NCI-H748 treated with DMSO at 0.1 percent for 48 hours (cell line): ENCODE measurements at regions not wholly inside any gene's neighbourhood (a gene's known extent, or its start where the extent isn't known, plus 50 kb on each side); places are given as distances from the start of the nearest gene placed in this dataset.
"Not testable (repeated sequence)": the region's sequence is repeated elsewhere in the genome, so short reads cannot be mapped to it uniquely, and the experiment has no call there.

Source experiments
- DNase-seq: peaks from one replicate; lab custom pipeline; 2025; lab: John Stamatoyannopoulos, UW

DNA sequence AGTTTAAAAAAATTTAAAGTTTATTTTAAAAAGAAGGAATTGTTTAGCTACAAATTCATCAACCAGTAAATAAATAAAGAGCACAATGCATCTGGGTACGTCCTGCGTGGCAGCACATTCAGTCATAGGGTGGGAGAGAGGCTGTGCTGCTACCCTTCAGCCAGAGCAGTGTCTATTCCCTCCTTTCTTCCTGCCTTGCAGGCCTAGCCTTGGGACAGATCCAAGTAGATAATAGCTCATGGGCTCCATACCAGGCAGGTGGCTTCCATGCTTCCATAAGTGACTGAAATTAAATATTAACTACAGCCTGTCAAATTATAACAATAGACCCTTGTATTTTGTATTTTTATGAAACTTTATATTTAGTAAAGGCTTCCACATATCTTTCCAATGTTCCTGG is 408.3 kb upstream of the RGMB start:
- no peak for DNase-seq

DNA sequence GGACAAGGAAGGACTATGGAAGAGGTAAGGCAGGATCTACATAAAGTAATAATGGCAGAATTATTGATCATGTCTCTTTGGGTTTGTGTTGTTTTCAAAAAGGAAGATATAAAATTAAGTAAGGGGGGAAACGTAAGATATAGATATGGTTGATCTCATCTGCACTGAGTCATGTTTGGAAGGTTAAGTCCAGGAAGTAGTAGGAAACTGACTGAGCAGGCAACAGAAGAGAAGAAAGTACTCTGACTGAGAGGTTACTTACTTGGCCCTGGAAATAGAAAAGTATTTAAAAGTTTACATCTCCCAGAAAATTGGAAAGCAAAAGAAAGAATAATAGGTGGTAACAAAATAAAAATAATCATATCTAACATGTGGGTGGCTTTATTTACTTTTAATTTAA is 405.3 kb upstream of the RGMB start:
- DNase-seq, result no peak

DNA sequence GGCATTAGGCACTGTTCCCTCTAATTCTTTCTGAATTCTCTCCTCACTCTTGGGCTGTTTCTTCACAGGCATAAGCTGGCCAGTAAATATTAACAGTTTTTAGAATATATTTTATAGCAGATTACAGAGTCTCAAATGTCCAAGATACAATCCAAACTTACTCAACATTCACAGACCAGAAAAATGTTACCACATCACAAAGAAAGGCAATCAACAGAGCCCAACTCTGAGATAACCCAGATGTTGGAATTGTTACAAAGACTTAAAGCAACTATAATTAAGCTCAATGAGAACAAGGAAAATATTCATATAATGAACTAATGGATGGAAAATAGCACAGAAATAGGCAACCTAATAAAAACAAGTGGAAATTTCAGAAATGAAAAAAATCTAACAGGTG is 401.1 kb upstream of the RGMB start:
- DNase-seq, result no peak

DNA sequence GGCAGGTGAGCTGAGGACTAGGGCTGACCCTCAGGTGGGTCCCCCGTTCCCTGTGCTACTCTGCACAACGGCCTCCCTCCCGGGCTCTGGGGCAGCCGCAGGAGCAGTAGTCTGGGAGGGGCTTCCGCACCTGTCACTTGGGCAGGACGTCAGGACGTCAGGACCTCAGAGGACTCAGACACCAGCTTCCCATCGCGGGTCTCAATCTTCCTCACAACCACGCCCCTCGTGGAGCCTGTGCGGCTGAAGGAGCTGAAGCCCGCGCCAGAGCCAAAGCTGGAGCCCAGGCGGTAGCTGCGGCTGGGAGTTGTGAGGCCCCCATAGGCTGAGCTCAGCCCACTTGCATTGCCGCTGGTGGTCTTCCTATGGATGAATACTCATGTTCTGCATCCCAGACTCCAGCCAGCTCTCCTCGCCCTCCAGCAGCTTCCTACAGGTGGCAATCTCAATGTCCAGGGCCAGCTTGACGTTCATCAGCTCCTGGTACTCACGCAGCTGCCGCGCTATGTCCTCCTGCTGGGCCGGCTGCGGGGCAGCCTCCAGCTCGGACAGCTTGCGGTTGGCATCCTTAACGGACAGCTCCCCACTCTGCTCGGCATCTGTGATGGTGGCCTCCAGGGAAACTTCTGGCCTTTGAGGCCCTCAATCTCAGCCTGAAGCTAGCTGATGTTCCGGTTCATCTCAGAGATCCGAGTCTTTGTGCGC is 381.4 kb upstream of the RGMB start:
- DNase-seq, result no peak

DNA sequence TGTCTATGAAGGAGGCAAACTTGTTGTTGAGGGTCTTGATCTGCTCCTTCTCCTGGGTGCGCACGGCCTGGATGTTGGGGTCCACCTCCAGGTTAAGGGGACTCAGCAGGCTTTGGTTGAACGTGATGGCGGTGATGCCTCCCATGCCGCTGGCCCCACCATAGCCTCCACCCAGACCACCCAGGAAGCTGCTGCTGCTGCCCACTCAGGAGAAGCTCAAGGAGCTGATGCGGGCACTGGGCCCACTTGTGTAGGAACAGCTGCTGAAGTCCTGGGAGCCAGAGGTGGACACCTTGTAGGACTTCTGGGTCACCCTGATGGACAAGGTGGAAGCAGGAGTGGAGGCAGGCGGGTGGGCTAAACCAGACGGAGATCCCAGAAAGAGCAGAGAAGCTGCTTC is 380.3 kb upstream of the RGMB start:
- not testable (repeated sequence) for DNase-seq

DNA sequence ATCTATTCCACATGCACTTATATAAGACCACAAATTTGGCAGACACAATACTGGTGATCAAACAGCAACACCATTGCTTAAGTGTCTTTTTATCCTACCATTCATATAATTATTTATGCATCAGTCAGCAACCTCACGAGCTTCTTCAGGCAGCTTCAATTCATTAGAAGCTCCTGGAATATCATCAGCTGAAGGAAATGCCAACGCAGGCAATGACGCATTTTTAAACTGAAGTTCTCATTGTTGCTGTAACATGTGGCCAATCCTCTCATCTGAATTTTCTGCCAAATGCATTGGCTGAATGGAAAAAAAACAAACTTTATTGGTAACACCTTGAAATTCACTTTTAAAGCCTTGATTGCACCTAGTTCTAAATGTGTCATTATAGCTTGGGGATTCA is 376.4 kb upstream of the RGMB start:
- DNase-seq, result no peak

DNA sequence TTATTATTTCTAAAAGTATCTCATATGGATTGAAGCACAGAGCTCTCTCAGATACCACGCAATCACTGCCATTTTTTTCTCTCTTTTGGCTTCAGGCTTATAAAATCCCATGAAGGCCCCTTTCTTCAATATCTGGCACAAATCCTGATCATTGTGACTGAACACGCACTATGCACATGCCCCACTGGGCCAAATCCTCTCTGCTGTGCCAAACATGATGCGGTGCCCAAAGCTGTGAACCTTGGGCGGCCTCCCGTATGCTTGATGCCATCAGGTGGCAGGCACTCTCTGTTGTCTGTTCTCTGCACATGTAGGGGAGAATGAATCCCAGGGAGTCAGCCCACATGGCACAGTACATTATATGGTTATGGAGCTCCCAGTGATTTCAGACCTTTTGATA is 375.0 kb upstream of the RGMB start:
- DNase-seq, result no peak

DNA sequence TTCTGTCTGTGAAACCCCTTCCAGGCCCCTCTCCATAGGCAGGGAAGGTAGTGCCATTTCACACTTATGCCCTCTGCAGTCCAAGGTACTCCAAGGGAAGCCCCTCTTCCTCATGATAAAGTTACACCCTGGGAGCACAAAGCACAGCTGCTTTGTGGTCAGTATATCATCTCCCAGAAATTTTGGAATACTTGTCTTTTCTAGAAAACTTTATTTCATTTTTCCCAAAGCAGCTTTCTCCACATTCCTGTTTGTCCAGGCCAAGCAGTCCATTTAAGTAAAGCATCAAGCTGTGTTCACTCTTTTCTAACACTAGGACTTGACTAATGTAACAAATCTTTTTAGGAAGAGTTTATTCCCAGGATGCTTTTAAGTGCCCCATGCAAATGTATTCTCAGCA is 371.8 kb upstream of the RGMB start:
- DNase-seq, result no peak

DNA sequence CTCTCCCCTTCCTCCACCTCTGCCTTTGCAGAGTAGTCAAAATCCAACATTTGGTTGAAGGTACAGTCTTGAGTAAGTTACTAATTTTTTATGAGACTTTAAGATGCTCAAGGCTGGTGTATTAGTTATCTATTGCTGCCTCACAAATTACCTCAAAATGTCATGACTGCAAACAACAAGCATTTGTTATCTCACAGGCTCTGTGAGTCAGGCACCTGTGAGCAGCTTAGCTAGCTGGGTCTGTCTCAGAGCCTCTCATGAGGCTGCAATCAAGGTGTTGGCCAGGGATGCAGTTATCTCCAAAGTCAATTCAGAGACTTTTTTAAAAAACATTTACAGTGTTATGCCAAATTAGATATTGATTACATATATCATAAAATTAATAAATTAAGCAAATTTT is 371.3 kb upstream of the RGMB start:
- DNase-seq, result no peak

DNA sequence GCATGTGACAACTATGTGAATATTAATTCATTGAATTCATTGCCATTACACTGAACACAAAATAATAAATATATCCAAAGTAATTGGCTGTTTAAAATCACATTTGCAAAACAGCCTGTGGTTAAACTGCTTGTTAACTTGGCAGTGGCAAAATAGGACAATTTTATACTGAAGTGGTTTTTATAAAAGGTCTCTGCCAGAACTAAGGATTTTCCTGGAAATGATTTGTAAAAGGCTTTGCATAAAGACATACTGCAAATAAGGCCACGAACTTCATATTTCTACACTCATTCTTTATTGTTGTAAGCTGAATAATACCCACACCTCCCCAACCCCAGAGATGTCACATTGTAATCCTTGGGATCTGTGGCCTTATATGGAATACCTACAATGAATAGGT is 370.3 kb upstream of the RGMB start:
- DNase-seq, result no peak

DNA sequence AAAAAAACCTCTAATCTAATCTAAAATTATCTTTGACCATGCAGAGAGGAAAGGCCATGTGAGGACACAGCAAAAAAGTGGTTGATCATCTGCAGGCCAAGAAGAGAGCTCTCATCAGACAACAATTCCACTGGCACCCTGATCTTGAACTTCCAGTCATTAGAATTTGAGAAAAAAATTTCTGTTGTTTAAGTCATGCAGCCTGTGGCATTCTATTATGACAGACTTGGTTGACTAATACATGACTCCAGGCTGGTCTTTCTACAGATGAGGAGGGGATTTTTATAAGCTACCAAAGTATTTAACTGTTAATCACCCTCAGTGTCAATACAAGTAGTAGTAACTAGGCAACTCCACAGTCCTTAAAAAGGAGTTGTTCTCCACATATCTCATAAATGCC is 358.5 kb upstream of the RGMB start:
- DNase-seq, result no peak

DNA sequence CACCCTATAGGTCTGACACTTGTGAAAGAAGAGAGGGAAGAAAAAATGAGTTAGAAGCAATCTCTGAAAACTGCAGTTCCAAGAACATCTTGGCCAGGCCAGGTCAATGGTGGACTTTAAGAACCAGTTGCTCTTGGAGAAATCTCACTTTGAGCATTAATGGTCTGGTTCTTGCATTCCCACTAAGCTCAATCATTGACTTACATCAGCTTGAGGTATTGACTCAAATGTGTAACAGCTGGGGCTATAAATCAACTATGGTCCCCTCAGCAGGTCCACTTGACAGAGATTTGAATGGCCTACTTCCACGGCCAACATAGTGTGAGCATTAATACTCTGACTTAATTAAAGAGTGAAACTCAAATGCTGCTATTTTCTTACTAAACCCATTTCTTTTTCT is 357.8 kb upstream of the RGMB start:
- no peak for DNase-seq

DNA sequence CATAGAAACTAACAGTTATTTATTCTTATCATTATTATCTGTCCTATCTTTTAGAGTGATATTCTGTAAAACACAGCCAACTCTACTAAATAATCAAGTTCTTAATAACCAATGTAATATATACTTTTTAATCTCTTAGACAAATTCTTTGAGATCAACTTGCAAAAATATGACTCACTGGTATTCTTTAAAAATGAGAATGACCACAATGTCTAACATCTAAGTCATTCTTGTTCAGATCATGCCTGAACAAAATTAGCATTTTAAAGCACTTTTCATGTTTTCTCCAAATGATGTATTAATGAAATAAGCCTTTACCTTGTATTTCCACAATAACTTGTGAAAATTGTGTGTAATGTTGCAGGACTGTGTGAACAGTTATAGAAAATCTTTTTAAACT is 356.9 kb upstream of the RGMB start:
- no peak for DNase-seq

DNA sequence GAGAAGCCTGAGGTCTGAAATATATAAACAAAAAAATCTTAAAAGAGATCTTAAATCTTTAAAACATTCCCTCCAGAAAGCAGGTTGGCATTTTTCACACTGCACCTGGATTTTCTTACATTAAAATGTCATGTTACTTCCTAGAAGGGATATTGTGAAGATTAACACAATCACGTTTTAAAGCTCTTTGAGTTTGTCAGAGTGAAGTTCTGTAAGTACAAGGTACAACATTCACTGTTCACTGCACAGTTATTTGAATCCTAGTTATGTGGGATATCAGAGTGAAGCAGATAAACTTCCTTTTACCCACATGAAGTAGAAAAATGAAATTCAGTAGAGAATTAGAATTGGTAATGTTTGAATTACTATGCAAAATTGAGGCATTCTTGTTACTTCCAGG is 353.6 kb upstream of the RGMB start:
- DNase-seq, result no peak

DNA sequence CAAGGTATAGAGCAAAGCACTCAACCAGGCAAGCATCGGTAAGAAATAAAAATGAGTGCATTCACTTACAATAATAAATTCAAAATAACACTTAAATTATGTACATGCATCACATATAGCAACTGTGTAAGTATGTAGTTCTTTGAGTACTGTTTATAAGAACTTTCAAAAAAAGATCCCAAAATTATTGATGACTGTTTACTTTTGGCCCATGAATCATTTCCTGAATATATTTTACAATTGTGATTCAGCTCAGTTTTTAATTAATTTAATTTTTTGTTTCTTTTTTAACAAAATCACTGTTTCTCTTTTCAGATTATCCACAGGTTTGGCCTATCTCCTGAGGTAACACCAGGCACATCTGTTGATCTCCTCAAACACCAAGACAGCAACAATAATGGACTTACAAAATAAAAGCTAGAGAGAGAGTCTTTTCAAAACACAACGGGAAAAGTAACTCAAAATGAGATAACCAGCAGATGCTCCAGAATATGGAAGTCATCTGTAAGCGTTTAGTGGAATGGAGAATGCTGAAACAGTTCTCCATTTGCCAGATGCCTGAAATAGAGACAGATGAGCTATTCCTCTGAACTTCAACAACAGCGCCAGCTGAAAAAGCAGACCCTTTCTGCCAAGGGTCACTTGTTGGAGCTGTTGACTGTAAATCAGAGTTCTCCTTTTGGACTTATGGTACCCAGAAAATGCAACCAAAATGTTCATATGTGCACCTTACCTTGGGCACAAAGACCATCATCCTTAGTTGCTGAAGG is 348.6 kb upstream of the RGMB start:
- no peak for DNase-seq

DNA sequence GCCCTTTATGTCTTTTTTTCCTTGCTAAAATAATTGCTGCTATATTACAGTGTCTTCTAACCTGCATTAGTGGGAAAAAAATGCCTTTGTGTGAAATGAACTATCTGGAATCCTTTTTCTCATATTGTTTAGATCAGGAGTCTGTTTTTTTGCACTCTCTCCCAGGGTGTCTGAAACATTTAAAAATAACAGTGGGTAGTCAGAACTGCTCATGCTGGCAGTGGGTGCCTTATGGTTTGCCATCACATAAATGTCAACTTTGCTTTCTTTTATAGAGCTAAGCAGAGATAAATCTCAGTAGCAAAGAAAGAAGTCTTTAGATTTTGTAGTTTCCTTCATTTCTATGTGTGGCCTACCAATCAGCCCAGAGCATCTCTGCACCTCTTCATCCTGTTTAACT is 347.8 kb upstream of the RGMB start:
- no peak for DNase-seq

DNA sequence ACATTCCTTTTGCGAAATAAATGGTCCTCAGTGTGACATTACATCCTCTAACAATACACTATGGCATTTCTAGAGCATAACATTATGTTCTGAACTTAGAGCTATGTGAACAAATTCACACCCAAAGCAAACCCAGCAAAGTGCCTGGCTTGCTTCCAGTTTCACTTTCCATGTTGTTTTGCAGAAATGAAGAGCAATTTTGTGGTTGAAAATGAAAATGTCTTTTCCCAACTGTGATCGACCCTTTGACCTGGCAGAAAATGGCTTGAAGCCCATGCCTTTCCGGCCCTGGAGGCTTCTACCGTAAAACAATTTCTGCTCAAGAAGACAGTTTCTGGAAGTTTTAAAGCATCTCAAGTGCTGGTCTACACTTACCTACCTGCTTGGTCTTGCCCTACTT is 344.7 kb upstream of the RGMB start:
- no peak for DNase-seq

DNA sequence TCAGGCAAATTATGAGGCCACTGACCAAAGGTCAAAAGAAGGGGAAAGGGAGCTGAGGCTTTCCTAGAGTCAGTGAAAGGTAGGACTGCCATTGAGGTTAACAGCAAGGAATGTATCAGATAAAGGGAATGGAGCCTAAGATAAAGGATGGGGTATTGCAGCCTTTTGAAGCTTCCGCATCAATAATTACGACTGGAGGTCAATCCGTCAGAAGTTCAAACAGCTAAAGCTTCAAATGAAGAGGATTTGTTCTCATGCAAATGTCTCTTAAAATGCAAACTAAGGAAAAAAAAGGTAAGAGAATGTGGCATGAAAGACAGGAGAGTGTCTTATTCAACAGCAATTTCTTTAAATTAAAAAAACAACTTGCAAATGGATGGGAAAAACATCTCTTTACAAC is 341.1 kb upstream of the RGMB start:
- DNase-seq, result no peak

DNA sequence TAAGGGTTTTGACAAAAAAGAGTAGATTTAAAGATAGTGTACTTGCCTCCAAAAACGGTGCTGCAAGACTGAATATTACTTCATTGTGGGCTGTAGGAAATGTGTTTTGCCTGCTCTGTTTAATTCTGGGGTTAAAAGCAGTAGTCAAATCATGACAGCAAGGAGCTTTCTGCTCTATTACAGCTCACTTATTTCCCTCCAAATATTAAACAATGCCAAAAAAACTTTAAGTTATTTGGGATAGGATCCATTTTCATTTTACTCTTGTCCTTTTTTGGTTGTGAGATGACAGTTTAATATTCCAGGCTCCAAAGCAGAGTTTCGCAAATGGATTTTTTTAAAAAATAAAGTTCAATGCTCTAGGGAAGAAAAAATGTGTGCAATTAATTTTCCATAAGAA is 340.4 kb upstream of the RGMB start:
- no peak for DNase-seq

DNA sequence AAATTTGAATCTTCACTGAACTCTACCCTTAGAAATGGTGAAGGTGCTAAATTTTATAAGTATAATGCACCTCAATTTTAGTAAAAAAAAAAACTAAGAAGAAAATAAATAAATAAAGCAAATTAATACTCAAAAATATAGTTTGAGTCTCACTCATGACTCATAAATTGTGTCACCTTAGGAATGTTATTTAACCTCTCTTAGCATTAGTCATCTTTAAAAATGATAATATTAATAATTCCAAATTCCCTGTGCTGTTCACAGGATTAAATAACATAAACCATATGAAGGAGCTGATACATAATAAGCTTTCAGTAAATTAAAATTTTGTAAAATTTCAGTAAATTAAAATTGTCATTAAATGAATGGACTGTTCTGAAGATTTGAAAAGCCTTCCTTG is 339.8 kb upstream of the RGMB start:
- no peak for DNase-seq

DNA sequence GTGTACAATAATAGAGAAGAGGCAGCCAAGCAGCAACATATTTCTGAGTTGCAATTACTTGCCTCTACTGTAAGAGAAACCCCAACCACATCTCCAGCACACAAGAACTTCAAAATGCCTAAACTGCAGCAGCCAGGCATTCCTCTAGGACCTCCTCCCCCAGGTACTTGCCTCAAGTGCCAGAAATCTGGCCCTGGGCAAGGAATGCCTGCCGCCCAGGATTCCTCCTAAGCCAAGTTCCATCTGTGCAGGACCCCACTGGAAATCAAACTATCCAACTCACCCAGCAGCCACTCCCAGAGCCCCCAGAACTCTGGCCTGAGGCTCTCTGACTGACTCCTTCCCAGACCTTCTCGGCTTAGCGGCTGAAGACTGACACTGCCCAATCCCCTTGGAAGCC is 336.8 kb upstream of the RGMB start:
- DNase-seq, result no peak

DNA sequence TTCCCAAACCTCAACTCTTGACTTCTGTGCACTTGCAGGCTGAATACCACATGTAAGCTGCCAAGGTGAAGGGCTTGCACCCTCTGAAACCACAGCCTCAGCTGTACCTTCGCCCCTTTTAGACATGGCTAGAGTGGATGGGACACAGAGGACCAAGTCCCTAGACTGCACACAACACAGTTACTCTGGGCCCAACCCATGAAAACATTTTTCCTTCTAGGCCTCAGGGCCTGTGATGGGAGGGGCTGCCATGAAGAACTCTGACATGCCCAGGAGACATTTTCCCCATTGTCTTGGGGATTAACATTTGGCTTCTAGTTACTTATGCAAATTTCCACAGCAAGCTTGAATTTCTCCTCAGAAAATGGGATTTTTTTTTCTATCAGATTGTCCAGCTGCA is 331.0 kb upstream of the RGMB start:
- no peak for DNase-seq

DNA sequence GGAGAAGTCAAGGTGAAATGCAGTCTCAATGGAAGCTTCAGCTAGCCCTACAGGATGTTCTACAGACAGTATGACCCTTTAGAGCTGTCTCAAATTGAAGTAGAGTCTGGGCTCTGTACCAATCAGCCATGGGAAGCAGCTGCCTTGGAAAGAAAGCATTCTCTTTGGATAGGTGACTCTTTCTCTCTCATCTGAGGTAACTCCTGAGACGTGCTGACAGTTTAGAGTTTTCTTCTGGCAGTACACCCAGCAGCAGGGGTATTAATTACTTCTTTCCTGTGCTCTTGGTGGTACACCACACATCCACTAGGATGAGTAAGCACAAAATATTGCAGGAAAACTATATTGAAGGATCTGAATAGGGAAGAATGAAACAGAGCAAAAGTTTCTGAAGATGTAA is 329.6 kb upstream of the RGMB start:
- DNase-seq, result no peak

DNA sequence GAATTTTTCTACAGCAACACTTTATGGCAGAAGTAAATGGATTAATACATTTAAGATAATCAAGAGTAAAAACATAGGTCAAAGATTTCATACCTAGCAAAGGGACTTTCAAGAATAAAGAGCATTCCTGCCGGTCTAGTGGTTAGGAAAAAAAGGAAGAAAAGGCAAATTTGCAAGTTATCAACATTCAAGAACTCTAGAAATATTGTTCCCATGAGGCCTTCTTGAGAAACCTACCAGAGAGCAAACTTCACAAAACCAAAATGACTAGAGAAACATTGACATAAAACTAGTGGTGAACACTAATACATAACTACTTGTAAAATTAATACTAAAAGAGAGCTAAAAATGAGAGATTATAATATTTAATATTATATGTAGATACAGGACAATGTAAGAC is 320.2 kb upstream of the RGMB start:
- no peak for DNase-seq
